Panc1 (cell line): ENCODE measurements at regions not wholly inside any gene's neighbourhood (a gene's known extent, or its start where the extent isn't known, plus 50 kb on each side); places are given as distances from the start of the nearest gene placed in this dataset.

Experiments used
- CTCF ChIP-seq: fragments of 450-650 bp; IDR thresholded peaks from 2 replicates; pipeline ENCODE4 v1.5.1; 2017; ENCODE audit warnings: mild to moderate bottlenecking
- REST ChIP-seq, 2 experiments: IDR thresholded peaks; 2 replicates each; pipeline ENCODE4 v1.6.1; 2011 to 2012; ENCODE audit warnings: low read depth in 2 of 2, control low read depth in 1 of 2, low read length in 1 of 2, mild to moderate bottlenecking in 1 of 2, moderate library complexity in 1 of 2; ENCODE audit not compliant: insufficient read depth in 1 of 2
- SIN3A ChIP-seq: IDR thresholded peaks from 2 replicates; pipeline ENCODE4 v1.6.1; 2012; ENCODE audit warnings: low read depth, mild to moderate bottlenecking, low read length, moderate library complexity, borderline replicate concordance; ENCODE audit not compliant: insufficient read depth

DNA sequence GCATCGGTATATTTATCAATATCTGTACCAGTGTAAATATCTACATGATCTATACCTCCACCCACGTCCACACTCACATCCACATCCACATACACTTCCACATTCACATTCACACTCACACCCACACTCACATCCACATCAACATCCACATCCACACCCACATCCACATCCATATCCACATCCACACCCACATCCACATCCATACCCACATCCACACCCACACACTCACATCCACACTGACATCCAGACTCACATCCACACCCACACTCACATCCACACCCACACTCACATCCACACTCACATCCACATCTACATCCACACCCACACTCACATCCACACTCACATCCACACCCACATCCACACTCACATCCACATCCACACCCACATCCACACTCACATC is 189.2 kb downstream of the IRX1 start:
- TF ChIP-seq CTCF: no peak
- no peak for TF ChIP-seq REST (IDR thresholded peaks at IDR 0.05; ENCODE audit: insufficient read depth in 1 of 2, low read depth in 2 of 2, low read length in 1 of 2)
- no peak for TF ChIP-seq SIN3A
